K562 (cell line): ENCODE measurements at regions not wholly inside any gene's neighbourhood (a gene's known extent, or its start where the extent isn't known, plus 50 kb on each side); places are given as distances from the start of the nearest gene placed in this dataset.

Source experiments
- ATAC-seq: fragments of 200-7000 bp; cut with Tn5 transposase; 3 replicates; pipeline ENCODE4 v1.9.1; 2020; ENCODE audit warnings: moderate library complexity
- BruUV-seq: library from RNA; stranded (reverse); fragments of 400-500 nt; replicated peaks from 2 replicates; lab custom pipeline; 2021; lab: Mats Ljungman, UMichigan
- CTCF ChIA-PET: fragments of 300-600 bp; formaldehyde crosslinking; extraction: SDS; loops from one replicate; lab custom pipeline; 2021; ENCODE audit warnings: low intra/inter-chr PET ratio; lab: Yijun Ruan, JAX
- POLR2A ChIA-PET: fragments of 300-600, 350-650 bp; sonication (Branson Sonifier 250); formaldehyde crosslinking; extraction: SDS; loops from one replicate; lab custom pipeline; 2021; ENCODE audit warnings: antibody characterized with exemption, inconsistent platforms; lab: Yijun Ruan, JAX
- DNase-seq, 4 experiments: peaks; one replicate each; pipeline versions ENCODE4 v3.0.0 to v3.0.0-alpha.2; 2011 to 2018; ENCODE audit warnings: low spot score in 3 of 4, mixed read lengths in 3 of 4; ENCODE audit errors: extremely low read depth in 1 of 4
- FAIRE-seq: peaks from 2 replicates; lab custom pipeline; 2011; peaks lifted over from hg19 to GRCh38; lab: Jason Lieb, UNC
- H2AFZ ChIP-seq: 2 replicates; pipeline ENCODE4 v1.6.0; 2011; ENCODE audit warnings: low read depth, low read length, control low read depth, inconsistent platforms
- H3K27ac ChIP-seq: fragments of 200-600 bp; 3 replicates; pipeline ENCODE4 v1.8.0; 2011; ENCODE audit warnings: low read depth, mild to moderate bottlenecking, control low read depth, inconsistent platforms, low read length, moderate library complexity, mixed read lengths; ENCODE audit errors: extremely low read depth
- H3K27me3 ChIP-seq, 2 experiments: fragments of 300-600 bp in 1 of 2; 2 replicates in 1 of 2; 3 replicates in 1 of 2; pipeline versions ENCODE4 v1.6.0 to v1.8.0; 2011; ENCODE audit warnings: inconsistent platforms in 2 of 2, low read length in 2 of 2, mild to moderate bottlenecking in 1 of 2, mixed read lengths in 1 of 2, moderate library complexity in 1 of 2; ENCODE audit not compliant: control insufficient read depth in 2 of 2, insufficient read depth in 2 of 2
- H3K36me3 ChIP-seq: fragments of 300-600 bp; 3 replicates; pipeline ENCODE4 v1.8.0; 2011; ENCODE audit warnings: mild to moderate bottlenecking, low read length, inconsistent platforms; ENCODE audit not compliant: control insufficient read depth, insufficient read depth
- H3K4me1 ChIP-seq, 2 experiments: fragments of 200-600 bp in 1 of 2; replicated peaks in 1 of 2; 2 replicates in 1 of 2; 3 replicates in 1 of 2; pipeline versions ENCODE4 v1.5.1 to v1.8.0; 2011; ENCODE audit warnings: inconsistent platforms in 2 of 2, low read length in 2 of 2, mild to moderate bottlenecking in 1 of 2, mixed read lengths in 1 of 2, moderate library complexity in 1 of 2; ENCODE audit not compliant: control insufficient read depth in 2 of 2, insufficient read depth in 2 of 2
- H3K4me2 ChIP-seq: 2 replicates; pipeline ENCODE4 v1.6.1; 2011; ENCODE audit warnings: low read length, control low read depth, inconsistent platforms, mixed read lengths; ENCODE audit not compliant: insufficient read depth
- H3K4me3 ChIP-seq: fragments of 200-600 bp; sonication (generic), shearing (Covaris generic); 2 replicates; pipeline ENCODE4 v1.5.1; 2016; ENCODE audit warnings: control low read depth, inconsistent platforms
- H3K79me2 ChIP-seq: fragments of 200-600 bp; 3 replicates; pipeline ENCODE4 v1.8.0; 2011; ENCODE audit warnings: low read length, inconsistent platforms; ENCODE audit not compliant: control insufficient read depth, insufficient read depth
- H3K9ac ChIP-seq, 2 experiments: 2 replicates each; pipeline versions ENCODE4 v1.6.0 to v1.6.1; 2011; ENCODE audit warnings: low read depth in 2 of 2, low read length in 2 of 2, control low read depth in 1 of 2, inconsistent platforms in 1 of 2, mild to moderate bottlenecking in 1 of 2, mixed read lengths in 1 of 2; ENCODE audit not compliant: insufficient read depth in 1 of 2
- H3K9me1 ChIP-seq: one replicate; pipeline ENCODE4 v1.6.0; 2011; ENCODE audit warnings: inconsistent platforms, mild to moderate bottlenecking, low read length, moderate library complexity; ENCODE audit not compliant: control insufficient read depth, insufficient read depth
- H3K9me3 ChIP-seq: replicated peaks from 2 replicates; pipeline ENCODE4 v1.5.1; 2011; ENCODE audit warnings: low read depth, low read length, inconsistent platforms; ENCODE audit not compliant: control insufficient read depth, insufficient read depth
- H4K20me1 ChIP-seq: replicated peaks from 2 replicates; pipeline ENCODE4 v1.6.1; 2011; ENCODE audit warnings: low read length, inconsistent platforms, mixed read lengths; ENCODE audit not compliant: control insufficient read depth, insufficient read depth
- ELF2 ChIP-seq: fragments of 250-450 bp; sonication (Bioruptor Pico); IDR thresholded peaks from 2 replicates; pipeline ENCODE4 v1.5.0; 2021; ENCODE audit warnings: mild to moderate bottlenecking
- JUN ChIP-seq, 2 experiments: sonication (generic) in 1 of 2; formaldehyde crosslinking in 1 of 2; IDR thresholded peaks; 2 replicates each; pipeline versions ENCODE4 v1.6.1 to v1.8.0; 2012 to 2022; ENCODE audit warnings: borderline replicate concordance in 2 of 2, mild to moderate bottlenecking in 2 of 2, improper control_type of control experiment in 1 of 2, low read depth in 1 of 2, low read length in 1 of 2, missing genetic modification reagents in 1 of 2
- JUND ChIP-seq, 2 experiments: IDR thresholded peaks; 2 replicates in 1 of 2; 3 replicates in 1 of 2; pipeline ENCODE4 v1.6.1; 2011; ENCODE audit warnings: borderline replicate concordance in 2 of 2, low read depth in 2 of 2, low read length in 2 of 2, improper control_type of control experiment in 1 of 2, missing biosample characterization in 1 of 2, missing genetic modification characterization in 1 of 2, missing genetic modification reagents in 1 of 2
- MAZ ChIP-seq, 2 experiments: fragments of 450-650 bp in 1 of 2; sonication (generic) in 1 of 2; formaldehyde crosslinking; IDR thresholded peaks in 1 of 2; conservative IDR thresholded peaks in 1 of 2; 2 replicates each; pipeline versions ENCODE4 v1.4.0 to v1.5.0; 2020; ENCODE audit warnings: mild to moderate bottlenecking in 1 of 2, missing genetic modification reagents in 1 of 2
- POLR2A ChIP-seq: fragments of 450-650 bp; conservative IDR thresholded peaks from 2 replicates; pipeline ENCODE4 v1.6.1; 2016
- PTTG1 ChIP-seq: fragments of 450-650 bp; IDR thresholded peaks from 2 replicates; pipeline ENCODE4 v1.6.1; 2016; ENCODE audit warnings: low read depth, mild to moderate bottlenecking, missing genetic modification characterization, missing compliant biosample characterization
- RAD51 ChIP-seq: fragments of 450-650 bp; IDR thresholded peaks from 2 replicates; pipeline ENCODE4 v1.7.1; 2016; ENCODE audit warnings: low read depth, mild to moderate bottlenecking, borderline replicate concordance
- SMAD3 ChIP-seq: fragments of 450-650 bp; formaldehyde crosslinking; conservative IDR thresholded peaks from 2 replicates; pipeline ENCODE4 v1.4.0; 2020; ENCODE audit warnings: mild to moderate bottlenecking
- ZNF347 ChIP-seq: fragments of 450-650 bp; formaldehyde crosslinking; IDR thresholded peaks from 2 replicates; pipeline ENCODE4 v1.4.0; 2020; ENCODE audit warnings: low read depth, mild to moderate bottlenecking, moderate library complexity
- WGBS: fragments of 100-300 bp; shearing (Covaris generic); methylation state at CpG from one replicate; pipeline ENCODE4 v1.1.6; 2016; ENCODE audit warnings: low coverage, mixed read lengths; ENCODE audit not compliant: insufficient coverage; ENCODE audit errors: missing lambda C conversion rate; 5-methylcytosine and 5-hydroxymethylcytosine counted together
- in situ Hi-C: fragments of 300-500 bp; cut with MboI; formaldehyde crosslinking; loops from 4 replicates; pipeline ENCODE4 v1.15.0; 2018; ENCODE audit warnings: inconsistent platforms, mixed read lengths
- intact Hi-C: fragments of 100-400 bp; cut with micrococcal nuclease; formaldehyde crosslinking; loops from 2 replicates; pipeline ENCODE4 v1.14.2; 2022
- TF ChIP-seq, protein P1 (sequence below), 2 experiments: fragments of 450-650 bp in 1 of 2; sonication (generic) in 1 of 2; formaldehyde crosslinking in 1 of 2; IDR thresholded peaks in 1 of 2; conservative IDR thresholded peaks in 1 of 2; 2 replicates each; pipeline versions ENCODE4 v1.6.1 to v1.8.1; 2016 to 2023; ENCODE audit warnings: mild to moderate bottlenecking in 2 of 2, moderate library complexity in 2 of 2, inconsistent platforms in 1 of 2, missing genetic modification reagents in 1 of 2
- TF ChIP-seq, protein P2 (sequence below): fragments of 450-650 bp; IDR thresholded peaks from 2 replicates; pipeline ENCODE4 v1.6.1; 2017; ENCODE audit warnings: antibody characterized with exemption

DNA sequence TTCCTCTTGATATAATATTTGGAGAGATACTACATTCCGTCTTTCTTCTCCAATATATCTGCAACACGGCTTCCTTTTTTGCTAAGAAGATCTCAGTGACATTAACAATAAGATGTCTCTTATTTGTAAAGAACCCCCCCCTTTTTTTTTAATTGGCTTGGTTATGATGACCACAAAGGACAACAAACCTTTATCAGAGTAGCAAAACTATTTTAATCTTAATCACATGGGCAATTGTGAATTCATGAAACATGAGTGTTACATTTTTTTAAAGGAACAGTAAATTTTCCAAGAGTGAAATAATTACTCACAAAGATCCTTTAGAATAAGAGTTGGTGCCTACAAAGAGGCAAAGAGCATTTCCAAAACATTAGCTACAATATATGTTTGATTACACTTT lies 554.1 kb downstream of the MAT2B start:
- H3K4me3 ChIP-seq, result no peak overlapping the region
- intact Hi-C loops, result no loop called here
- DNase-seq, result no peak
- ChIA-PET CTCF (no interaction called here), POLR2A (no interaction called here)
- H4K20me1 ChIP-seq, result no peaks in the 10 kb centered on the region
- no TSS peak for BruUV-seq
- TF ChIP-seq RAD51 (no peak), SMAD3 (CRISPR knock-in tag) (no peak), POLR2A (no peak)
- ATAC-seq, result no peak
- no peaks in the 10 kb centered on the region for H3K36me3 ChIP-seq
- H3K79me2 ChIP-seq, result no peaks in the 10 kb centered on the region
- no peak overlapping the region for H2AFZ ChIP-seq
- H3K9me3 ChIP-seq, result no peaks in the 10 kb centered on the region
- H3K4me2 ChIP-seq, result no peak overlapping the region
- no peak overlapping the region for H3K9ac ChIP-seq
- H3K27me3 ChIP-seq, result no peaks in the 10 kb centered on the region
- H3K27ac ChIP-seq, result no peak overlapping the region
- WGBS, result 0% methylated on average over 2 of the region's 2 CpGs
- no peaks in the 10 kb centered on the region for H3K4me1 ChIP-seq
- FAIRE-seq, result no peak
- in situ Hi-C loops, result no loop called here
- no peaks in the 10 kb centered on the region for H3K9me1 ChIP-seq

DNA sequence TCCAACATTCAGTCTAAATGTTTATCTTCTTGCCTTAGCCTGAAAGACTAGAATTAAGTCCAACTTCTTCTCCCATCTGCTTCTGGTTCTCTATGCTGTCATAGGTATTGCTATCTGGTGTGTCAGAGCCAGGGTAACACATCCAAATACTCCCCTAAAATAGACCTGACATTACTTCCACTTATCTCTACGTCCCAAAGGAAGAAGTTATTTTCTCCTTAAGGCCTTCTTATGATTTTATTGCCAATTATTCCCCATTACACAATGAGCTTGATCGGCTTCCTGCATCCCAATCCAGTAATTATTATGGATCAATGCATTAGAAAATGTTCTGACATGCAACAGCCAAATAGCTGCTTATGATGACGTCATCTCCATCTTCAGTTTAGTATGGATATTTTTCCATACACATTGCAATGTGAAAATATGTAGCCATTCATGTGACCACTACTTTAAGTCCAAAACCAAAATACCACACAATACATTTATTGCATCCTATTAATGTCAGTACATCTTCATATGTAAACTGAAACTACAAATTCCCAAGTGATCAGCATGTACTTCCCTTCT lies 555.5 kb downstream of the MAT2B start:
- Histone ChIP-seq H3K27me3 (no peaks in the 10 kb centered on the region), H3K79me2 (no peaks in the 10 kb centered on the region), H3K4me3 (no peak overlapping the region), H3K36me3 (no peaks in the 10 kb centered on the region), H3K27ac (no peak overlapping the region), H2AFZ (no peak overlapping the region), H3K9me1 (no peaks in the 10 kb centered on the region), H3K4me1 (no peaks in the 10 kb centered on the region), H4K20me1 (no peaks in the 10 kb centered on the region), H3K9ac (no peak overlapping the region), H3K9me3 (no peaks in the 10 kb centered on the region), H3K4me2 (no peak overlapping the region)
- BruUV-seq, result no TSS peak
- DNase-seq, result no peak
- intact Hi-C loops (no loop called here), in situ Hi-C loops (no loop called here)
- ChIA-PET POLR2A (no interaction called here), CTCF (no interaction called here)
- FAIRE-seq, result no peak
- 3% methylated on average over 3 of the region's 3 CpGs for WGBS
- no peak for ATAC-seq
- TF ChIP-seq ELF2 (no peak), ZNF347 (CRISPR knock-in tag) (no peak), PTTG1 (tag) (no peak), JUN (IDR thresholded peaks at IDR 0.05; ENCODE audit: borderline replicate concordance, low read depth, low read length) (0 out of 2 replicates have a peak, but pooled peaks have one; percentile 12), JUN (CRISPR knock-in tag; IDR thresholded peaks at IDR 0.05; ENCODE audit: borderline replicate concordance) (no peak), MAZ (CRISPR knock-in tag; conservative IDR thresholded peaks at IDR 0.05 in 1 of 2, IDR thresholded peaks at IDR 0.05 in 1 of 2) (no peak), JUND (IDR thresholded peaks at IDR 0.05; ENCODE audit: borderline replicate concordance, low read depth, low read length) (peak; percentile 71), JUND (tag; IDR thresholded peaks at IDR 0.05; ENCODE audit: borderline replicate concordance, low read depth, low read length) (peak; percentile 79; the same call in 1 of the 3 replicates)
- TF ChIP-seq, protein P1, sequence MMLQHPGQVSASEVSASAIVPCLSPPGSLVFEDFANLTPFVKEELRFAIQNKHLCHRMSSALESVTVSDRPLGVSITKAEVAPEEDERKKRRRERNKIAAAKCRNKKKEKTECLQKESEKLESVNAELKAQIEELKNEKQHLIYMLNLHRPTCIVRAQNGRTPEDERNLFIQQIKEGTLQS (IDR thresholded peaks at IDR 0.05), result peak; percentile 88
- TF ChIP-seq, protein P1 (CRISPR knock-in tag; conservative IDR thresholded peaks at IDR 0.05), result no peak
- TF ChIP-seq, protein P2, sequence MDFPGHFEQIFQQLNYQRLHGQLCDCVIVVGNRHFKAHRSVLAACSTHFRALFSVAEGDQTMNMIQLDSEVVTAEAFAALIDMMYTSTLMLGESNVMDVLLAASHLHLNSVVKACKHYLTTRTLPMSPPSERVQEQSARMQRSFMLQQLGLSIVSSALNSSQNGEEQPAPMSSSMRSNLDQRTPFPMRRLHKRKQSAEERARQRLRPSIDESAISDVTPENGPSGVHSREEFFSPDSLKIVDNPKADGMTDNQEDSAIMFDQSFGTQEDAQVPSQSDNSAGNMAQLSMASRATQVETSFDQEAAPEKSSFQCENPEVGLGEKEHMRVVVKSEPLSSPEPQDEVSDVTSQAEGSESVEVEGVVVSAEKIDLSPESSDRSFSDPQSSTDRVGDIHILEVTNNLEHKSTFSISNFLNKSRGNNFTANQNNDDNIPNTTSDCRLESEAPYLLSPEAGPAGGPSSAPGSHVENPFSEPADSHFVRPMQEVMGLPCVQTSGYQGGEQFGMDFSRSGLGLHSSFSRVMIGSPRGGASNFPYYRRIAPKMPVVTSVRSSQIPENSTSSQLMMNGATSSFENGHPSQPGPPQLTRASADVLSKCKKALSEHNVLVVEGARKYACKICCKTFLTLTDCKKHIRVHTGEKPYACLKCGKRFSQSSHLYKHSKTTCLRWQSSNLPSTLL, result no peak
